Endodermal cell (in vitro differentiated cells): ENCODE measurements at regions not wholly inside any gene's neighbourhood (a gene's known extent, or its start where the extent isn't known, plus 50 kb on each side); places are given as distances from the start of the nearest gene placed in this dataset.

ENCODE experiments used
- DNase-seq: peaks from one replicate; pipeline ENCODE4 v3.0.0-alpha.2; 2017
- H3K27ac ChIP-seq: 2 replicates; pipeline ENCODE4 v1.5.1; 2013; ENCODE audit warnings: mild to moderate bottlenecking, low read depth, low read length, moderate library complexity
- H3K27me3 ChIP-seq: 2 replicates; pipeline ENCODE4 v1.6.1; 2013; ENCODE audit warnings: mild to moderate bottlenecking, low read length, moderate library complexity; ENCODE audit not compliant: insufficient read depth, control insufficient read depth, poor library complexity, severe bottlenecking
- H3K36me3 ChIP-seq: 2 replicates; pipeline ENCODE4 v1.7.0; 2013; ENCODE audit warnings: mild to moderate bottlenecking, low read length, moderate library complexity; ENCODE audit not compliant: control insufficient read depth, insufficient read depth
- H3K4me1 ChIP-seq: one replicate; pipeline ENCODE4 v1.7.0; 2013; ENCODE audit warnings: low read length; ENCODE audit not compliant: control insufficient read depth, insufficient read depth
- H3K4me3 ChIP-seq: 2 replicates; pipeline ENCODE4 v1.5.1; 2013; ENCODE audit warnings: mild to moderate bottlenecking, low read length, moderate library complexity
- H3K9ac ChIP-seq: 2 replicates; pipeline ENCODE4 v1.6.1; 2013; ENCODE audit warnings: mild to moderate bottlenecking, low read length, moderate library complexity; ENCODE audit not compliant: poor library complexity, severe bottlenecking; ENCODE audit errors: extremely low read depth
- H3K9me3 ChIP-seq: 2 replicates; pipeline ENCODE4 v1.6.1; 2013; ENCODE audit warnings: mild to moderate bottlenecking, low read length, moderate library complexity; ENCODE audit not compliant: control insufficient read depth
- H3K27ac Mint-ChIP-seq: 2 replicates; pipeline ENCODE4 v1.8.0; 2020; ENCODE audit warnings: mixed read lengths
- H3K27me3 Mint-ChIP-seq: 2 replicates; pipeline ENCODE4 v1.8.0; 2021; ENCODE audit warnings: mild to moderate bottlenecking, mixed read lengths; ENCODE audit not compliant: insufficient read depth
- H3K36me3 Mint-ChIP-seq: 2 replicates; pipeline ENCODE4 v1.8.0; 2020; ENCODE audit warnings: low read depth, mixed read lengths
- H3K4me1 Mint-ChIP-seq: 2 replicates; pipeline ENCODE4 v1.8.0; 2020; ENCODE audit warnings: mixed read lengths
- H3K4me3 Mint-ChIP-seq: 2 replicates; pipeline ENCODE4 v1.8.0; 2020; ENCODE audit warnings: mild to moderate bottlenecking, moderate library complexity, mixed read lengths
- H3K9me3 Mint-ChIP-seq: 2 replicates; pipeline ENCODE4 v1.8.0; 2020; ENCODE audit warnings: mild to moderate bottlenecking, mixed read lengths
- WGBS, 2 experiments: methylation state at CpG; one replicate each; pipeline versions ENCODE4 v1.1.5 to v1.1.7; 2013; ENCODE audit warnings: missing lambda C conversion rate in 2 of 2, mixed read lengths in 1 of 2; ENCODE audit not compliant: insufficient coverage in 1 of 2, insufficient read length in 1 of 2; 5-methylcytosine and 5-hydroxymethylcytosine counted together
- TF ChIP-seq, protein P1 (sequence below): fragments of 200-600 bp; sonication (generic); conservative IDR thresholded peaks from 2 replicates; pipeline ENCODE4 v1.5.0; 2021; ENCODE audit warnings: antibody characterized with exemption, mild to moderate bottlenecking

- TF ChIP-seq, protein P1, sequence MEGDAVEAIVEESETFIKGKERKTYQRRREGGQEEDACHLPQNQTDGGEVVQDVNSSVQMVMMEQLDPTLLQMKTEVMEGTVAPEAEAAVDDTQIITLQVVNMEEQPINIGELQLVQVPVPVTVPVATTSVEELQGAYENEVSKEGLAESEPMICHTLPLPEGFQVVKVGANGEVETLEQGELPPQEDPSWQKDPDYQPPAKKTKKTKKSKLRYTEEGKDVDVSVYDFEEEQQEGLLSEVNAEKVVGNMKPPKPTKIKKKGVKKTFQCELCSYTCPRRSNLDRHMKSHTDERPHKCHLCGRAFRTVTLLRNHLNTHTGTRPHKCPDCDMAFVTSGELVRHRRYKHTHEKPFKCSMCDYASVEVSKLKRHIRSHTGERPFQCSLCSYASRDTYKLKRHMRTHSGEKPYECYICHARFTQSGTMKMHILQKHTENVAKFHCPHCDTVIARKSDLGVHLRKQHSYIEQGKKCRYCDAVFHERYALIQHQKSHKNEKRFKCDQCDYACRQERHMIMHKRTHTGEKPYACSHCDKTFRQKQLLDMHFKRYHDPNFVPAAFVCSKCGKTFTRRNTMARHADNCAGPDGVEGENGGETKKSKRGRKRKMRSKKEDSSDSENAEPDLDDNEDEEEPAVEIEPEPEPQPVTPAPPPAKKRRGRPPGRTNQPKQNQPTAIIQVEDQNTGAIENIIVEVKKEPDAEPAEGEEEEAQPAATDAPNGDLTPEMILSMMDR: no peak
- H3K4me3 Mint-ChIP-seq: no peak overlapping the region
- Histone ChIP-seq H3K9ac (no peak overlapping the region), H3K27me3 (no peaks in the 10 kb centered on the region), H3K4me3 (no peak overlapping the region), H3K36me3 (no peaks in the 10 kb centered on the region), H3K9me3 (no peaks in the 10 kb centered on the region), H3K27ac (no peak overlapping the region), H3K4me1 (no peaks in the 10 kb centered on the region)
- no peaks in the 10 kb centered on the region for H3K4me1 Mint-ChIP-seq
- no peaks in the 10 kb centered on the region for H3K9me3 Mint-ChIP-seq
- no peak for DNase-seq
- H3K27ac Mint-ChIP-seq: no peak overlapping the region
- H3K27me3 Mint-ChIP-seq: peaks cover 2% of the 10 kb centered on the region
- H3K36me3 Mint-ChIP-seq: no peaks in the 10 kb centered on the region
- WGBS, 2 experiments: 82 to 83% methylated on average over 8 to 10 of the region's 10 CpGs
Measured at GRCh38 chr18:78927156-78927555, 52.5 kb upstream of the SALL3 start.

- Mint-ChIP-seq H3K27me3 (peaks cover 2% of the 10 kb centered on the region), H3K4me1 (no peaks in the 10 kb centered on the region), H3K36me3 (no peaks in the 10 kb centered on the region), H3K27ac (no peak overlapping the region), H3K4me3 (no peak overlapping the region), H3K9me3 (no peaks in the 10 kb centered on the region)
- no peak overlapping the region for H3K9ac ChIP-seq
- H3K36me3 ChIP-seq: no peaks in the 10 kb centered on the region
- WGBS, 2 experiments: 95 to 97% methylated on average over 11 of the region's 11 CpGs
- TF ChIP-seq, protein P1: no peak
- no peak overlapping the region for H3K4me3 ChIP-seq
- no peaks in the 10 kb centered on the region for H3K4me1 ChIP-seq
- no peak for DNase-seq
- no peaks in the 10 kb centered on the region for H3K27me3 ChIP-seq
- no peaks in the 10 kb centered on the region for H3K9me3 ChIP-seq
- H3K27ac ChIP-seq: no peak overlapping the region
Measured at GRCh38 chr18:78927616-78928015, 52.0 kb upstream of the SALL3 start.

DNA sequence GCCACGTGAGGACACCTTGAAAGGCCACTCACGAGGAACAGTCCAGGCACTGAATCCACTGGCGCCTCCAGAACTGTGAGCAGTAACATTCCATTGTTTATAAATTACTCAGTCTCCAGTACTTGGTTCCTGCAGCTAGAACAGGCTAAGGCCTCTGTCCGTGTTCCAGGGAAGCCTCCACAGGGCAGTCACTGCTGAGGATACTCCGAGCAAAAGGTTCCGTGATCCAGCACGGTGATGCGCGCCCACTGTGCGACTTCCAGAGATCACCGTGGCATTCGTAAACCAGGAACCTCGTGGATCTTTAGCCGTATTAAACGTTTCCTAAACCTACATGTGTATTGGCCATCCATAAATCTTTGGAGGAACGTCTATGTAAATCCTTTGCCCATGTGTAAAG, 51.5 kb upstream of the SALL3 start:
- H3K27me3 Mint-ChIP-seq: peaks cover 2% of the 10 kb centered on the region

More for the DNA sequence above, 51.5 kb upstream of the SALL3 start:
- Mint-ChIP-seq H3K36me3 (no peaks in the 10 kb centered on the region), H3K27ac (no peak overlapping the region), H3K4me1 (no peaks in the 10 kb centered on the region), H3K4me3 (no peak overlapping the region), H3K9me3 (no peaks in the 10 kb centered on the region)
- WGBS, 2 experiments: 91 to 94% methylated on average over 16 of the region's 16 CpGs
- Histone ChIP-seq H3K27me3 (no peaks in the 10 kb centered on the region), H3K4me1 (no peaks in the 10 kb centered on the region), H3K27ac (no peak overlapping the region), H3K9me3 (no peaks in the 10 kb centered on the region), H3K36me3 (no peaks in the 10 kb centered on the region), H3K4me3 (no peak overlapping the region), H3K9ac (no peak overlapping the region)
- TF ChIP-seq, protein P1: no peak
- DNase-seq: no peak
